Lung (tissue), 11 donors: ENCODE measurements at regions not wholly inside any gene's neighbourhood (a gene's known extent, or its start where the extent isn't known, plus 50 kb on each side); places are given as distances from the start of the nearest gene placed in this dataset.

Experiments used
- ATAC-seq: fragments of 200-7000 bp; cut with Tn5 transposase; one replicate; pipeline ENCODE4 v1.9.1; 2020; ENCODE audit warnings: moderate number of reproducible peaks; ENCODE audit not compliant: insufficient read depth, low FRiP score
- DNase-seq, 3 donors: peaks; one replicate each; pipeline ENCODE4 v3.0.0-alpha.2; 2013 to 2017
- H3K27ac ChIP-seq, 2 donors: one replicate each; pipeline ENCODE4 v1.5.1; 2013; ENCODE audit warnings: mild to moderate bottlenecking in 2 of 2, moderate library complexity in 2 of 2, control low read depth in 1 of 2, inconsistent platforms in 1 of 2, low read depth in 1 of 2, low read length in 1 of 2
- H3K27me3 ChIP-seq, 3 donors: one replicate each; pipeline ENCODE4 v1.5.1; 2013; ENCODE audit warnings: low read length in 2 of 3; ENCODE audit not compliant: control insufficient read depth in 3 of 3, insufficient read depth in 3 of 3
- H3K36me3 ChIP-seq, 4 donors: one replicate each; pipeline ENCODE4 v1.5.1; 2013; ENCODE audit warnings: low read length in 4 of 4, mild to moderate bottlenecking in 1 of 4, moderate library complexity in 1 of 4; ENCODE audit not compliant: control insufficient read depth in 4 of 4, insufficient read depth in 4 of 4
- H3K4me1 ChIP-seq, 5 donors: one replicate each; pipeline ENCODE4 v1.5.1; 2013; ENCODE audit warnings: low read length in 5 of 5, mild to moderate bottlenecking in 2 of 5, moderate library complexity in 1 of 5; ENCODE audit not compliant: control insufficient read depth in 5 of 5, insufficient read depth in 5 of 5
- H3K4me3 ChIP-seq: one replicate; pipeline ENCODE4 v1.5.1; 2013; ENCODE audit warnings: mild to moderate bottlenecking, control low read depth, moderate library complexity
- H3K9ac ChIP-seq, 2 donors: one replicate each; pipeline ENCODE4 v1.5.1; 2013; ENCODE audit warnings: low read length in 2 of 2, control low read depth in 1 of 2; ENCODE audit not compliant: insufficient read depth in 1 of 2
- H3K9me3 ChIP-seq, 4 donors: one replicate each; pipeline ENCODE4 v1.5.1; 2013; ENCODE audit warnings: low read length in 3 of 4, mild to moderate bottlenecking in 1 of 4, moderate library complexity in 1 of 4; ENCODE audit not compliant: control insufficient read depth in 4 of 4, insufficient read depth in 3 of 4
- CTCF ChIP-seq: IDR thresholded peaks from 2 replicates; pipeline ENCODE4 v1.5.1; 2012; ENCODE audit warnings: mild to moderate bottlenecking; ENCODE audit errors: control extremely low read depth, extremely low read depth
- WGBS, 2 donors: extraction: QIAGEN DNeasy Blood & Tissue Kit; methylation state at CpG; one replicate each; pipeline ENCODE4 v1.1.7; 2013; 5-methylcytosine and 5-hydroxymethylcytosine counted together
- donor health status: control.
- donor health status: control.
- donor health status: Bipolar disorder and iron deficiency.
- donor health status: healthy.
- donor health status: DM: yes; HTN: yes; CAD: no.

- Histone ChIP-seq H3K27ac (no peak overlapping the region), H3K27me3 (peaks cover 3 to 16% (median 10%) of the 10 kb centered on the region in 3 donors), H3K9ac (no peak overlapping the region), H3K4me3 (no peak overlapping the region), H3K9me3 (no peaks in the 10 kb centered on the region), H3K4me1 (peaks cover 0 to 5% (median 0%) of the 10 kb centered on the region in 5 donors), H3K36me3 (no peaks in the 10 kb centered on the region)
- ATAC-seq: no peak
- TF ChIP-seq CTCF: no peak
- 64 to 65% methylated on average over 1 of the region's 1 CpG for WGBS, 2 donors
- DNase-seq: no peak
Observed at GRCh38 chrX:116281106-116281505, 110.6 kb downstream of the AGTR2 start.

GRCh38 chrX:116282751-116283150 lies 112.2 kb downstream of the AGTR2 start:
- Histone ChIP-seq H3K9me3 (no peaks in the 10 kb centered on the region), H3K27ac (no peak overlapping the region), H3K27me3 (peaks cover 3 to 9% (median 6%) of the 10 kb centered on the region in 3 donors), H3K9ac (no peak overlapping the region), H3K4me1 (no peaks in the 10 kb centered on the region), H3K4me3 (no peak overlapping the region), H3K36me3 (no peaks in the 10 kb centered on the region)
- no peak for DNase-seq
- TF ChIP-seq CTCF: no peak
- no peak for ATAC-seq

- no peak for ATAC-seq
- 49 to 74% methylated on average over 2 of the region's 2 CpGs for WGBS, 2 donors
Observed at GRCh38 chrX:116284400-116284799, 113.9 kb downstream of the AGTR2 start.

More at GRCh38 chrX:116284400-116284799, 113.9 kb downstream of the AGTR2 start:
- Histone ChIP-seq H3K27me3 (peaks cover 2 to 4% (median 3%) of the 10 kb centered on the region in 3 donors), H3K36me3 (no peaks in the 10 kb centered on the region), H3K9me3 (no peaks in the 10 kb centered on the region), H3K27ac (no peak overlapping the region), H3K4me3 (no peak overlapping the region), H3K9ac (no peak overlapping the region), H3K4me1 (no peaks in the 10 kb centered on the region)
- no peak for TF ChIP-seq CTCF
- no peak for DNase-seq
